ENCODE measurements at regions not wholly inside any gene's neighbourhood (a gene's known extent, or its start where the extent isn't known, plus 50 kb on each side); places are given as distances from the start of the nearest gene placed in this dataset.
"Not testable (repeated sequence)": the region's sequence is repeated elsewhere in the genome, so short reads cannot be mapped to it uniquely, and the experiment has no call there.

DNA sequence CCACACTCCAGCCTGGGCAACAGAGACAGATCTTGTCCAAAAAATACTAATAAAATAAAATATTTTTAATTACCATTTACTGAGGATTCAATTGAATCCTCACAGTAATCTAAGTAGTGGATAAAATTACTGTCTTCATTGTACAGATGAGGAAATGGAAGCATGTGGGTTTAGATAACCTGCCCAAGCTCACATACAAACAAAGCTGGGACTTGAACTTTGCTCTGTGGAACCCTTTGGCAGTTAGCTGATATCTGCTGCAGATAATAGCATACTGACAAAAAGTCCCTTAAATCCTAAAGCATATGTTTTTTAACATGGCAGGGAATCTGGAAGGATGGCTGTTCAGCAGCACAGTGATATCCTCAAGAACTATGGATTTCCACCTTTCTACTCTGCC lies 130.9 kb upstream of the MROH9 start:
- TF ChIP-seq, protein P1, sequence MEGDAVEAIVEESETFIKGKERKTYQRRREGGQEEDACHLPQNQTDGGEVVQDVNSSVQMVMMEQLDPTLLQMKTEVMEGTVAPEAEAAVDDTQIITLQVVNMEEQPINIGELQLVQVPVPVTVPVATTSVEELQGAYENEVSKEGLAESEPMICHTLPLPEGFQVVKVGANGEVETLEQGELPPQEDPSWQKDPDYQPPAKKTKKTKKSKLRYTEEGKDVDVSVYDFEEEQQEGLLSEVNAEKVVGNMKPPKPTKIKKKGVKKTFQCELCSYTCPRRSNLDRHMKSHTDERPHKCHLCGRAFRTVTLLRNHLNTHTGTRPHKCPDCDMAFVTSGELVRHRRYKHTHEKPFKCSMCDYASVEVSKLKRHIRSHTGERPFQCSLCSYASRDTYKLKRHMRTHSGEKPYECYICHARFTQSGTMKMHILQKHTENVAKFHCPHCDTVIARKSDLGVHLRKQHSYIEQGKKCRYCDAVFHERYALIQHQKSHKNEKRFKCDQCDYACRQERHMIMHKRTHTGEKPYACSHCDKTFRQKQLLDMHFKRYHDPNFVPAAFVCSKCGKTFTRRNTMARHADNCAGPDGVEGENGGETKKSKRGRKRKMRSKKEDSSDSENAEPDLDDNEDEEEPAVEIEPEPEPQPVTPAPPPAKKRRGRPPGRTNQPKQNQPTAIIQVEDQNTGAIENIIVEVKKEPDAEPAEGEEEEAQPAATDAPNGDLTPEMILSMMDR (IDR thresholded peaks at IDR 0.05; ENCODE audit: low read depth, low read length) = no peak
- no peak for DNase-seq (ENCODE audit: extremely low read depth, low read depth)

DNA sequence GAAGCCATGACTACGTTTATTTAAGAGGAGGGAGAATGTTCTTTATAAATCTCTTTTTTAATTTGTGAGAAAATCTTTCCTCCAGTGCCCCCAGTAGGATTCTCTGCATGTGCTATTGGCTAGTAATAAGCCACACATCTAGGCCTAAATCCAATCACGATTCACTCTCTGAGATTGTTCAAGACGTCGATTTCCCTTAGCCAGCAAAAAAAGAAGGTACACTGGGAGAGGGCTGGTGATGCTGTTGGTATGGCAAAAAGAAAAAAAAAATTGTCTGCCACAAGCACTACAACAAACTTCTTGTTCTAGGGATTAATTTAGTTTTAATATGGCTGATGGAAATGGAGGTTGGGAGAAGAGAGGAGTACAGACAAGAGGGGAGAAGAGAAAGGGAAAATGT lies 130.5 kb upstream of the MROH9 start:
- TF ChIP-seq, protein P1 (IDR thresholded peaks at IDR 0.05; ENCODE audit: low read depth, low read length) = no peak

DNA sequence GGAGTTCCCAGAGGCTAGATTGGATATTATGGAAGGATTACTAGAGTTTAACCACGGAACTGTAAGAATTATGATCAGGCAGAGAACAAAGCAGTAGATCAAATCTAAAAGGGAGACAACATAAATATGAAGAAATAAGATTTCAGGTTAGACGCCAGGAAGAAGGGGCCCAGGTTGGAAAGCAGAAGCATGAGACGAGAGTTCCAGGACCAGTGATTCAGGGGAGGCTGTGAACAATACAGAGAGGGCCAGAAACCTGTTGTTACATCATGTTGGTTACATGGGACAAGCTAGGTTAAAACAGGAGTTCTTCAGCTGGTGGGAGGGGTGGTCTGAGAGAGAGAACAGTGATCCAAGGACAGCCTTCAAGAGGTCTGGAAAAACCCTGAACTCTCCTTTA lies 128.4 kb upstream of the MROH9 start:
- TF ChIP-seq, protein P1 (IDR thresholded peaks at IDR 0.05; ENCODE audit: low read depth, low read length) = no peak
- DNase-seq (ENCODE audit: extremely low read depth, low read depth) = no peak

More for the DNA sequence above, 130.5 kb upstream of the MROH9 start:
- no peak for DNase-seq (ENCODE audit: extremely low read depth, low read depth)

DNA sequence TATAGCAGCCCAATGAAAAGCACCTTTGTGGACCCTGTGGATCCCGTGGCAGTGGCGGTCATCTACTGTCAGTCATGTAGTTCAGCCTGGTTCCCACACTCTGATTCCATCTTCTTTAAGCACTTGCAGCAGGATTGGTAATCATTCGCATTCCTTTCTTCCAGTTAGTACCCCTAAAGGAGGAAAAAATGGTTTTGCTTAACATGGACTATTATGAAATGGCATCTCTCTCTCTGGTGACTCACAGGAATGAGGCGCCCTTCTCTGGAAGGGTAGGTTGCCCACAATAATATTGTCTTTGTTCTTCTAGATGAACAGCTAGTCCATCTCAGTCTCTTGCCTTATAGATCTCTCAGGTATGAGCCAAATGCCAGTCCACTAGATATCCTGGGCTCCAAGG lies 127.9 kb upstream of the MROH9 start:
- DNase-seq (ENCODE audit: extremely low read depth, low read depth) = no peak
- TF ChIP-seq, protein P1 (IDR thresholded peaks at IDR 0.05; ENCODE audit: low read depth, low read length) = no peak

DNA sequence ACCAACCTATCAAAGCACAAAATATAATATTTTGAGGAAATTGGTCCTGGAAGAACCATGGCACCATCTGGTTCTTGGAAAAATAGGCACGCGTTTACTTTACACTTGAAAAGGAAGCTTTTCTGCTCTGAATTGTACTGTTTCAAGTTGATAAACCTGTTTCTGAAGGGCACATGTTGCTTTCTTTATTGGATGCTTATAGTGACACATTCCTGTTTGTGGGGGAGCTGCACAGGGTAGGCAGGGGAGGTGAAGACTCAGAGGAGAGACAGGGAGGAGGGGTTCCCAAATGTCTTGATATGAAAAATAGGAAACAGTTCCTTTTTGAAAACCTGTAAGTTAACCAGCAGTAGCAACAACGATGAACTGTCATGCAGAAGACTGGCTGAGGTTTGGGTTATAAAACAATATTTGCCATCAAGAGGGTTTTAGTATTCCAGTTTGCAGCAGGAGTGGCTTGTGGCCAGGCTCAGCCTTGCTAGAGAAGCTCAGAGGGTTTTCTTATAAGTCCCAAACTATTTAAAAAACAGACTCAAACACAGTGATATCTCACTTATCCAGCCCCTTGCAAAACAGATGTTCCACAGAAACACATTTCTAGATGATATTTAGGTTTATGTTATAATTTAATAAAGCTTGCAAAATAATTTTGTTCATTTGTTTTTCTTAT lies 127.0 kb upstream of the MROH9 start:
- TF ChIP-seq, protein P1 (IDR thresholded peaks at IDR 0.05; ENCODE audit: low read depth, low read length) = no peak
- DNase-seq (ENCODE audit: extremely low read depth, low read depth) = no peak

DNA sequence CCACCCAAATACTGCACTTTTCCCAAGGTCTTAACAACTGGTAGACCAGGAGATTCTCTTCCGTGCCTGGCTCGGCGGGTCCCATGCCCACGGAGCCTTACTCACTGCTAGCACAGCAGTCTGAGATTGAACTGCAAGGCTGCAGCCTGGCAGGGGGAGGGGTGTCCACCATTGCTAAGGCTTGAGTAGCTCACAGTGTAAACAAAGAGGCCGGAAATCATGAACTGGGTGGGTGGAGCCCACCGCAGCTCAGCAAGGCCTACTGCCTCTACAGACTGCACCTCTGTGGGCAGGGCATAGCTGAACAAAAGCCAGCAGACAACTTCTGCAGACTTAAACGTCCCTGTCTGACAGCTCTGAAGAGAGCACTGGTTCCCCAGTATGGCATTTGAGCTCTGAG lies 124.3 kb upstream of the MROH9 start:
- DNase-seq (ENCODE audit: extremely low read depth, low read depth) = not testable (repeated sequence)

DNA sequence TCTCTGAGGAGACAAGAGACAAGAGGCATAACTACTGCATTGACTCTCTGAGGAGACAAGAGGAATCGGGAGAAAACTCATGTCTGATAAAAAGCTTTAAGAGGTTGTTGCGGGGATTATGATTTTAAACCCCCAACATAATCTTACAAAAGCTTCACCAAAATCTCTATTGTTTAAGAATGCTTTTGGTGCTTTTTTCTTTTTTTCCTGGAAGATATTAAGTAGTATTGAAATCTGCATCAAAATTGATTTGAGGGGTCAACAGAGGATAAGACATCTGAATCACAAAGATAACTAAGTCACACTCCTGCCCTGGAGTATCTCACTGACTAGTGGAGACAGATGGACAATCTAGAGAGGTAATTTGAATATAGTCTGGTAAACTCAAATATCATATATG lies 115.6 kb upstream of the MROH9 start:
- DNase-seq (ENCODE audit: extremely low read depth, low read depth) = no peak
- TF ChIP-seq, protein P1 (IDR thresholded peaks at IDR 0.05; ENCODE audit: low read depth, low read length) = no peak

DNA sequence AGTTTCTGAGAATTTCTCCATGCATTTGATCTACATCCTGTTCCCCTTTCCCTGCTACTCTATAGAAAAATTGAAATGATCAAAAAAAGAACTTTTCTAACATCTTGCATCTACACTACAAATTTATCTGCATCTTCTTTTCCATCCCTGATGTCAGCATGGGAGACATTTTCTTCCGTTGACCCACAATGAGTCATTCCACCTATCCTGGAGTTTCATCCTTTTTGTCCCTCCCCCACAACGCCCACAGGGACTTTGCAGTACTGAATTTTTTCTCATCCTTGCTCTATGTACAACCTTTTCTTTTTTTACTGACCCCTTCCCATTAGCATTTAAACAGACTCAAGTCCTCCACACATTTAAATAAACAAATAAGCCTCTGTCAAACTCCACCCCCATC lies 112.2 kb upstream of the MROH9 start:
- TF ChIP-seq, protein P1 (IDR thresholded peaks at IDR 0.05; ENCODE audit: low read depth, low read length) = no peak
- DNase-seq (ENCODE audit: extremely low read depth, low read depth) = no peak
